IMR-90 (cell line): ENCODE measurements at regions not wholly inside any gene's neighbourhood (a gene's known extent, or its start where the extent isn't known, plus 50 kb on each side); places are given as distances from the start of the nearest gene placed in this dataset.

Experiments
- ATAC-seq: fragments of 200-7000 bp; cut with Tn5 transposase; 2 replicates; pipeline ENCODE4 v1.9.1; 2020; ENCODE audit warnings: low read depth, mild to moderate bottlenecking, moderate library complexity
- BruUV-seq: library from RNA; stranded (reverse); fragments of 400-500 nt; replicated peaks from 2 replicates; lab custom pipeline; 2021; lab: Mats Ljungman, UMichigan
- CTCF ChIA-PET: fragments of 300-600 bp; formaldehyde crosslinking; extraction: SDS; loops from one replicate; lab custom pipeline; 2021; ENCODE audit warnings: antibody characterized with exemption; lab: Yijun Ruan, JAX
- POLR2A ChIA-PET: fragments of 300-600 bp; sonication (Branson Sonifier 250); formaldehyde crosslinking; loops from one replicate; lab custom pipeline; 2022; ENCODE audit warnings: antibody characterized with exemption; ENCODE audit not compliant: unreplicated experiment; lab: Charles Lee
- DNase-seq: peaks from one replicate; pipeline ENCODE4 v3.0.0; 2013
- H2AFZ ChIP-seq: replicated peaks from 2 replicates; pipeline ENCODE3; 2013; ENCODE audit warnings: low read length, mild to moderate bottlenecking; ENCODE audit not compliant: poor library complexity
- H2AK5ac ChIP-seq: 2 replicates; pipeline ENCODE4 v1.6.1; 2013; ENCODE audit warnings: low read depth, low read length, inconsistent platforms
- H2AK9ac ChIP-seq: replicated peaks from 2 replicates; pipeline ENCODE3; 2013; ENCODE audit warnings: mild to moderate bottlenecking, low read depth, low read length, moderate library complexity; ENCODE audit not compliant: poor library complexity
- H2BK120ac ChIP-seq: 2 replicates; pipeline ENCODE4 v1.6.1; 2013; ENCODE audit warnings: low read depth, low read length, inconsistent platforms
- H2BK15ac ChIP-seq: 3 replicates; pipeline ENCODE4 v1.6.1; 2013; ENCODE audit warnings: low read depth, low read length, inconsistent platforms
- H2BK20ac ChIP-seq: 2 replicates; pipeline ENCODE4 v1.6.1; 2013; ENCODE audit warnings: low read depth, mild to moderate bottlenecking, inconsistent platforms, low read length, moderate library complexity
- H2BK5ac ChIP-seq: 2 replicates; pipeline ENCODE4 v1.6.1; 2013; ENCODE audit warnings: mild to moderate bottlenecking, low read depth, low read length, inconsistent platforms; ENCODE audit not compliant: poor library complexity, severe bottlenecking
- H3K14ac ChIP-seq: replicated peaks from 2 replicates; pipeline ENCODE4 v1.6.1; 2013; ENCODE audit warnings: low read depth, low read length, inconsistent platforms
- H3K18ac ChIP-seq: 2 replicates; pipeline ENCODE4 v1.6.1; 2013; ENCODE audit warnings: low read depth, low read length, control low read depth
- H3K23ac ChIP-seq: 2 replicates; pipeline ENCODE4 v1.6.1; 2013; ENCODE audit warnings: low read depth, low read length, inconsistent platforms
- H3K27ac ChIP-seq: 2 replicates; pipeline ENCODE4 v1.5.1; 2013; ENCODE audit warnings: mild to moderate bottlenecking, control low read depth, low read length; ENCODE audit not compliant: insufficient read depth
- H3K27me3 ChIP-seq: 2 replicates; pipeline ENCODE4 v1.6.1; 2013; ENCODE audit warnings: low read length; ENCODE audit not compliant: control insufficient read depth, insufficient read depth
- H3K36me3 ChIP-seq: 2 replicates; pipeline ENCODE4 v1.6.1; 2013; ENCODE audit warnings: low read length, mixed read lengths; ENCODE audit not compliant: control insufficient read depth, insufficient read depth
- H3K4ac ChIP-seq: 2 replicates; pipeline ENCODE4 v1.6.1; 2013; ENCODE audit warnings: low read depth, low read length, inconsistent platforms
- H3K4me1 ChIP-seq: 2 replicates; pipeline ENCODE4 v1.6.1; 2013; ENCODE audit warnings: low read length, mixed read lengths; ENCODE audit not compliant: control insufficient read depth, insufficient read depth
- H3K4me2 ChIP-seq: 2 replicates; pipeline ENCODE4 v1.6.1; 2013; ENCODE audit warnings: low read depth, mild to moderate bottlenecking, control low read depth, low read length, moderate library complexity
- H3K4me3 ChIP-seq: 2 replicates; pipeline ENCODE4 v1.5.1; 2013; ENCODE audit warnings: low read depth, mild to moderate bottlenecking, control low read depth, low read length, moderate library complexity; ENCODE audit not compliant: insufficient read depth
- H3K56ac ChIP-seq: 2 replicates; pipeline ENCODE4 v1.6.1; 2013; ENCODE audit warnings: low read length, inconsistent platforms; ENCODE audit not compliant: insufficient read depth; ENCODE audit errors: extremely low read depth
- H3K79me1 ChIP-seq, 2 experiments: 2 replicates each; pipeline ENCODE4 v1.6.1; 2013; ENCODE audit warnings: low read length in 2 of 2, inconsistent platforms in 1 of 2, low read depth in 1 of 2
- H3K9ac ChIP-seq: 2 replicates; pipeline ENCODE4 v1.6.1; 2013; ENCODE audit warnings: low read depth, low read length, control low read depth
- H3K9me1 ChIP-seq: 2 replicates; pipeline ENCODE4 v1.6.1; 2013; ENCODE audit warnings: low read length, inconsistent platforms; ENCODE audit not compliant: insufficient read depth
- H3K9me3 ChIP-seq: 2 replicates; pipeline ENCODE4 v1.6.1; 2013; ENCODE audit warnings: low read length; ENCODE audit not compliant: control insufficient read depth, insufficient read depth
- H4K20me1 ChIP-seq: 2 replicates; pipeline ENCODE4 v1.6.1; 2013; ENCODE audit warnings: low read length, inconsistent platforms; ENCODE audit not compliant: insufficient read depth
- H4K5ac ChIP-seq: 2 replicates; pipeline ENCODE4 v1.6.1; 2013; ENCODE audit warnings: mild to moderate bottlenecking, low read depth, low read length, control low read depth
- H4K8ac ChIP-seq, 2 experiments: 2 replicates each; pipeline ENCODE4 v1.6.1; 2013; ENCODE audit warnings: low read depth in 2 of 2, low read length in 2 of 2, control low read depth in 1 of 2, inconsistent platforms in 1 of 2
- H4K91ac ChIP-seq: 2 replicates; pipeline ENCODE4 v1.6.1; 2013; ENCODE audit warnings: low read depth, low read length, inconsistent platforms; ENCODE audit not compliant: insufficient read depth
- MAFK ChIP-seq: IDR thresholded peaks from 2 replicates; pipeline ENCODE4 v1.6.1; 2012; ENCODE audit warnings: low read depth, low read length, improper control_type of control experiment
- MAZ ChIP-seq: IDR thresholded peaks from 2 replicates; pipeline ENCODE4 v1.6.1; 2012; ENCODE audit warnings: low read depth, mild to moderate bottlenecking, low read length, improper control_type of control experiment, moderate library complexity, borderline replicate concordance
- RAD21 ChIP-seq: IDR thresholded peaks from 2 replicates; pipeline ENCODE4 v1.6.1; 2012; ENCODE audit warnings: low read length, improper control_type of control experiment
- RFX5 ChIP-seq: IDR thresholded peaks from 2 replicates; pipeline ENCODE4 v1.8.0; 2012; ENCODE audit warnings: low read depth, mild to moderate bottlenecking, low read length, moderate library complexity
- WGBS, 2 experiments: methylation state at CpG; one replicate each; pipeline versions ENCODE4 v1.1.5 to v1.1.7; 2013; ENCODE audit warnings: missing lambda C conversion rate in 2 of 2; ENCODE audit not compliant: insufficient read length in 1 of 2; ENCODE audit errors: extremely low coverage in 2 of 2; 5-methylcytosine and 5-hydroxymethylcytosine counted together
- dilution Hi-C: fragments of 300-500 bp; cut with HindIII; formaldehyde crosslinking; loops from one replicate; pipeline ENCODE4 v1.14.3; 2018; ENCODE audit warnings: low sequenced_read_pairs; ENCODE audit not compliant: unreplicated experiment
- in situ Hi-C: fragments of 300-500 bp; cut with MboI; formaldehyde crosslinking; loops from 3 replicates; pipeline ENCODE4 v1.14.3; 2019; ENCODE audit warnings: low sequenced_read_pairs, inconsistent platforms, mixed read lengths
- intact Hi-C: fragments of 100-400 bp; cut with micrococcal nuclease; formaldehyde crosslinking; loops from 2 replicates; pipeline ENCODE4 v1.10.0; 2022

DNA sequence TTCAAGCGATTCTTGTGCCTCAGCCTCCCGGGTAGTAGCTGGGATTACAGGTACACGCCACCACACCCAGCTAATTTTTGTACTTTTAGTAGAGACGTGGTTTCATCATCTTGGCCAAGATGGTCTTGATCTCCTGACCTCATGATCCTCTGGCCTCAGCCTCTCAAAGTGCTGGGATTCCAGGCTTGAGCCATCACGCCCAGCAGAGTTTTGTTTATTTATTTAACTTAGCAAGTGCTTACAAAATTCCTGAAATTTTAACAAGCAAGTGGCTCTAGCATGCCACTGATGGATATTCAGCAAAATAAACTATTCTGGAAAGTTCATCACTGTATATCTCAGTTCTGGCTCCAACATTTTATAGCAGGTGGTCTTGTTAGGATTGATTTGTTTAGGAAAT lies 585.9 kb downstream of the OTOL1 start:
- in situ Hi-C loops, result no loop called here
- Histone ChIP-seq H2AK9ac (no peak overlapping the region), H3K4me2 (no peak overlapping the region), H3K4me3 (no peak overlapping the region), H3K9me1 (no peaks in the 10 kb centered on the region), H2AFZ (no peak overlapping the region), H3K14ac (no peak overlapping the region), H3K18ac (no peak overlapping the region), H2BK120ac (no peak overlapping the region), H3K23ac (no peak overlapping the region), H3K79me1 (no peaks in the 10 kb centered on the region), H3K9ac (no peak overlapping the region), H3K4me1 (no peaks in the 10 kb centered on the region), H2BK5ac (no peak overlapping the region), H3K27me3 (no peaks in the 10 kb centered on the region), H3K9me3 (no peaks in the 10 kb centered on the region), H2BK15ac (no peak overlapping the region), H3K56ac (no peak overlapping the region), H2BK20ac (no peak overlapping the region), H4K5ac (no peak overlapping the region), H4K20me1 (no peaks in the 10 kb centered on the region), H3K27ac (no peak overlapping the region), H3K36me3 (no peaks in the 10 kb centered on the region), H4K8ac (no peak overlapping the region), H2AK5ac (no peak overlapping the region), H3K4ac (no peak overlapping the region), H4K91ac (no peak overlapping the region)
- ChIA-PET CTCF (interaction anchor here (1.1 kb wide), 1 partner anchor 15 kb away, joined by 3 read pairs; no protein-coding TSS in a partner anchor), POLR2A (no interaction called here)
- no peak for TF ChIP-seq RAD21
- no peak for TF ChIP-seq MAFK
- no peak for TF ChIP-seq RFX5
- TF ChIP-seq MAZ, result no peak
- ATAC-seq (peak; percentile 21; the same call in 1 of the 2 replicates), DNase-seq (no peak)
- intact Hi-C loops, result no loop called here
- dilution Hi-C loops, result no loop called here
- no TSS peak for BruUV-seq
- no CpG with 5 or more reads among the region's 5 CpGs for WGBS, 2 experiments
